K562 (cell line): ENCODE measurements at regions not wholly inside any gene's neighbourhood (a gene's known extent, or its start where the extent isn't known, plus 50 kb on each side); places are given as distances from the start of the nearest gene placed in this dataset.

Experiments used
- ADNP ChIP-seq: fragments of 200-800 bp; sonication (Bioruptor generic); IDR thresholded peaks from 2 replicates; pipeline ENCODE4 v1.6.1; 2016; ENCODE audit warnings: missing genetic modification characterization, missing compliant biosample characterization
- CBFB ChIP-seq: sonication (generic); formaldehyde crosslinking; IDR thresholded peaks from 2 replicates; pipeline ENCODE4 v1.4.0; 2020; ENCODE audit warnings: mild to moderate bottlenecking, missing genetic modification reagents
- CHAMP1 ChIP-seq: fragments of 450-650 bp; IDR thresholded peaks from 2 replicates; pipeline ENCODE4 v1.6.1; 2016; ENCODE audit warnings: mild to moderate bottlenecking
- FOXP1 ChIP-seq: sonication (generic); formaldehyde crosslinking; IDR thresholded peaks from 2 replicates; pipeline ENCODE4 v1.8.0; 2022; ENCODE audit warnings: mild to moderate bottlenecking, missing genetic modification reagents
- IRF9 ChIP-seq: fragments of 450-650 bp; IDR thresholded peaks from 2 replicates; pipeline ENCODE4 v1.6.1; 2016; ENCODE audit warnings: missing biosample characterization, missing genetic modification characterization
- MAZ ChIP-seq, 2 experiments: fragments of 450-650 bp in 1 of 2; sonication (generic) in 1 of 2; formaldehyde crosslinking; IDR thresholded peaks in 1 of 2; conservative IDR thresholded peaks in 1 of 2; 2 replicates each; pipeline versions ENCODE4 v1.4.0 to v1.5.0; 2020; ENCODE audit warnings: mild to moderate bottlenecking in 1 of 2, missing genetic modification reagents in 1 of 2
- RHOXF2B ChIP-seq: fragments of 250-450 bp; sonication (Bioruptor Pico); conservative IDR thresholded peaks from 2 replicates; pipeline ENCODE4 v1.5.1; 2021
- RNF2 ChIP-seq: sonication (generic); IDR thresholded peaks from 2 replicates; pipeline ENCODE4 v1.6.1; 2016
- TAL1 ChIP-seq: fragments of 450-650 bp; IDR thresholded peaks from 2 replicates; pipeline ENCODE4 v1.6.1; 2016; ENCODE audit warnings: mild to moderate bottlenecking
- ZBTB1 ChIP-seq: sonication (generic); formaldehyde crosslinking; IDR thresholded peaks from 2 replicates; pipeline ENCODE4 v1.8.1; 2023; ENCODE audit warnings: missing genetic modification reagents, low read depth, mild to moderate bottlenecking, borderline replicate concordance
- ZSCAN32 ChIP-seq: fragments of 450-650 bp; formaldehyde crosslinking; IDR thresholded peaks from 2 replicates; pipeline ENCODE4 v1.4.0; 2020; ENCODE audit warnings: mild to moderate bottlenecking, moderate library complexity

GRCh38 chr11:115710980-115711379, 206.8 kb upstream of the CADM1 start (continued):
- no peak for TF ChIP-seq CHAMP1
- TF ChIP-seq RNF2: no peak
- TF ChIP-seq CBFB: no peak
- no peak for TF ChIP-seq RHOXF2B (CRISPR knock-in tag)
- no peak for TF ChIP-seq MAZ (CRISPR knock-in tag; conservative IDR thresholded peaks at IDR 0.05 in 1 of 2, IDR thresholded peaks at IDR 0.05 in 1 of 2)
- TF ChIP-seq ADNP (tag): no peak
- TF ChIP-seq ZSCAN32 (CRISPR knock-in tag): no peak
- no peak for TF ChIP-seq ZBTB1 (CRISPR knock-in tag)
- TF ChIP-seq FOXP1 (CRISPR knock-in tag): no peak
- TF ChIP-seq IRF9: no peak
- TF ChIP-seq TAL1: no peak
